KMS-11 (cell line): ENCODE measurements at regions not wholly inside any gene's neighbourhood (a gene's known extent, or its start where the extent isn't known, plus 50 kb on each side); places are given as distances from the start of the nearest gene placed in this dataset.

ENCODE experiments used
- H2AFZ ChIP-seq: fragments of 200-600 bp; sonication (generic); 2 replicates; pipeline ENCODE4 v1.6.1; 2016; ENCODE audit warnings: antibody characterized with exemption, mixed run types, low read depth
- H3K27ac ChIP-seq: fragments of 200-600 bp; sonication (generic); 2 replicates; pipeline ENCODE4 v1.6.1; 2016; ENCODE audit warnings: mild to moderate bottlenecking, mixed run types
- H3K27me3 ChIP-seq: fragments of 200-600 bp; sonication (generic); 2 replicates; pipeline ENCODE4 v1.6.1; 2017; ENCODE audit warnings: mild to moderate bottlenecking, low read depth, mixed run types, moderate library complexity; ENCODE audit not compliant: insufficient read depth
- H3K36me3 ChIP-seq: fragments of 200-600 bp; sonication (generic); 2 replicates; pipeline ENCODE4 v1.6.1; 2017; ENCODE audit warnings: mild to moderate bottlenecking, mixed run types; ENCODE audit not compliant: insufficient read depth
- H3K4me1 ChIP-seq: fragments of 200-600 bp; sonication (generic); 2 replicates; pipeline ENCODE4 v1.6.1; 2016; ENCODE audit warnings: mild to moderate bottlenecking, low read depth, mixed run types; ENCODE audit not compliant: poor library complexity, severe bottlenecking
- H3K4me2 ChIP-seq: fragments of 200-600 bp; sonication (generic); 2 replicates; pipeline ENCODE4 v1.7.0; 2016; ENCODE audit warnings: mild to moderate bottlenecking, mixed run types
- H3K4me3 ChIP-seq: fragments of 200-600 bp; sonication (generic); IDR thresholded peaks from 2 replicates; pipeline ENCODE4 v1.6.1; 2017; ENCODE audit warnings: low read depth, low read length, mixed read lengths; ENCODE audit not compliant: insufficient read depth
- H3K79me2 ChIP-seq: fragments of 200-600 bp; sonication (generic); 2 replicates; pipeline ENCODE4 v1.6.1; 2016; ENCODE audit warnings: low read depth, mixed run types; ENCODE audit not compliant: insufficient read depth
- H3K9ac ChIP-seq: fragments of 200-600 bp; sonication (generic); 2 replicates; pipeline ENCODE4 v1.6.1; 2016; ENCODE audit warnings: mild to moderate bottlenecking, mixed run types
- H4K20me1 ChIP-seq: fragments of 200-600 bp; sonication (generic); 2 replicates; pipeline ENCODE4 v1.6.1; 2016; ENCODE audit warnings: mild to moderate bottlenecking, mixed run types; ENCODE audit not compliant: insufficient read depth
- CTCF ChIP-seq: fragments of 200-600 bp; sonication (generic); conservative IDR thresholded peaks from 2 replicates; pipeline ENCODE4 v1.6.1; 2017; ENCODE audit warnings: low read depth, mild to moderate bottlenecking, antibody characterized with exemption, low read length, moderate library complexity, mixed read lengths

- H3K9ac ChIP-seq: no peak overlapping the region
- no peaks in the 10 kb centered on the region for H3K4me1 ChIP-seq
- H3K27me3 ChIP-seq: no peaks in the 10 kb centered on the region
- TF ChIP-seq CTCF: no peak
- no peaks in the 10 kb centered on the region for H3K79me2 ChIP-seq
- H3K4me2 ChIP-seq: no peak overlapping the region
- no peaks in the 10 kb centered on the region for H4K20me1 ChIP-seq
- H3K36me3 ChIP-seq: no peaks in the 10 kb centered on the region
- no peak overlapping the region for H3K4me3 ChIP-seq
- H2AFZ ChIP-seq: no peak overlapping the region
- no peak overlapping the region for H3K27ac ChIP-seq
These were observed 205.2 kb upstream of the PHYHIPL start for GRCh38 chr10:58971211-58971610.

GRCh38 chr10:58971796-58972491 is 204.5 kb upstream of the PHYHIPL start:
- no peaks in the 10 kb centered on the region for H3K36me3 ChIP-seq
- no peak for TF ChIP-seq CTCF
- H3K4me3 ChIP-seq: no peak overlapping the region
- no peak overlapping the region for H3K27ac ChIP-seq
- no peaks in the 10 kb centered on the region for H4K20me1 ChIP-seq
- H2AFZ ChIP-seq: no peak overlapping the region
- H3K27me3 ChIP-seq: no peaks in the 10 kb centered on the region
- H3K4me1 ChIP-seq: no peaks in the 10 kb centered on the region
- no peak overlapping the region for H3K9ac ChIP-seq
- H3K4me2 ChIP-seq: no peak overlapping the region
- H3K79me2 ChIP-seq: no peaks in the 10 kb centered on the region

GRCh38 chr10:58972576-58973234 is 203.7 kb upstream of the PHYHIPL start:
- Histone ChIP-seq H2AFZ (no peak overlapping the region), H3K27me3 (no peaks in the 10 kb centered on the region)
- no peak for TF ChIP-seq CTCF

GRCh38 chr10:58973235-58973595 is 203.2 kb upstream of the PHYHIPL start:
- no peak for TF ChIP-seq CTCF
- Histone ChIP-seq H3K79me2 (no peaks in the 10 kb centered on the region), H3K9ac (no peak overlapping the region), H4K20me1 (no peaks in the 10 kb centered on the region), H3K27ac (no peak overlapping the region), H3K4me3 (no peak overlapping the region), H3K4me2 (no peak overlapping the region), H3K4me1 (no peaks in the 10 kb centered on the region), H3K36me3 (no peaks in the 10 kb centered on the region), H2AFZ (no peak overlapping the region), H3K27me3 (no peaks in the 10 kb centered on the region)

More at GRCh38 chr10:58972576-58973234, 203.7 kb upstream of the PHYHIPL start:
- no peak overlapping the region for H3K4me2 ChIP-seq
- no peak overlapping the region for H3K27ac ChIP-seq
- no peaks in the 10 kb centered on the region for H3K4me1 ChIP-seq
- no peak overlapping the region for H3K9ac ChIP-seq
- H3K36me3 ChIP-seq: no peaks in the 10 kb centered on the region
- no peaks in the 10 kb centered on the region for H3K79me2 ChIP-seq
- no peaks in the 10 kb centered on the region for H4K20me1 ChIP-seq
- no peak overlapping the region for H3K4me3 ChIP-seq
